MM.1S (cell line): ENCODE measurements at regions not wholly inside any gene's neighbourhood (a gene's known extent, or its start where the extent isn't known, plus 50 kb on each side); places are given as distances from the start of the nearest gene placed in this dataset.
"Not testable (repeated sequence)": the region's sequence is repeated elsewhere in the genome, so short reads cannot be mapped to it uniquely, and the experiment has no call there.

ENCODE experiments used
- EZH2 ChIP-seq: fragments of 300-600 bp; sonication (generic); optimal IDR thresholded peaks from 2 replicates; pipeline ENCODE3; 2017; ENCODE audit warnings: low read depth, mild to moderate bottlenecking, antibody characterized with exemption, low read length, mixed read lengths
- EZH2phosphoT487 ChIP-seq: fragments of 300-600 bp; sonication (generic); IDR thresholded peaks from 2 replicates; pipeline ENCODE4 v1.6.1; 2018; ENCODE audit warnings: antibody characterized with exemption, low read length
- TF ChIP-seq, protein P1 (sequence below): fragments of 300-600 bp; sonication (generic); IDR thresholded peaks from 2 replicates; pipeline ENCODE4 v1.5.1; 2016; ENCODE audit warnings: antibody characterized with exemption, low read length, mixed read lengths

DNA sequence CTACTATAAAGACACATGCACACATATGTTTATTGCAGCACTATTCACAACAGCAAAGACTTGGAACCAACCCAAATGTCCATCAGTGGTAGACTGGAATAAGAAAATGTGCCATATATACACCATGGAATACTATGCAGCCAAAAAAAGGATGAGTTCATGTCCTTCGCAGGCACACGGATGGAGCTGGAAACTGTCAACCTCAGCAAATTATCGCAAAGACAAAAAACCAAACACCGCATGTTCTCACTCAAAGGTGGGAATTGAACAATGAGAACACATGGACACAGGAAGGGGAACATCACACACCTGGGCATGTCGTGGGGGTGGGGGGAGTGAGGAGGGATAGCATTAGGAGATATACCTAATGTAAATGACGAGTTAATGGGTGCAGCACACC, 460.1 kb upstream of the NRSN1 start:
- TF ChIP-seq, protein P1, sequence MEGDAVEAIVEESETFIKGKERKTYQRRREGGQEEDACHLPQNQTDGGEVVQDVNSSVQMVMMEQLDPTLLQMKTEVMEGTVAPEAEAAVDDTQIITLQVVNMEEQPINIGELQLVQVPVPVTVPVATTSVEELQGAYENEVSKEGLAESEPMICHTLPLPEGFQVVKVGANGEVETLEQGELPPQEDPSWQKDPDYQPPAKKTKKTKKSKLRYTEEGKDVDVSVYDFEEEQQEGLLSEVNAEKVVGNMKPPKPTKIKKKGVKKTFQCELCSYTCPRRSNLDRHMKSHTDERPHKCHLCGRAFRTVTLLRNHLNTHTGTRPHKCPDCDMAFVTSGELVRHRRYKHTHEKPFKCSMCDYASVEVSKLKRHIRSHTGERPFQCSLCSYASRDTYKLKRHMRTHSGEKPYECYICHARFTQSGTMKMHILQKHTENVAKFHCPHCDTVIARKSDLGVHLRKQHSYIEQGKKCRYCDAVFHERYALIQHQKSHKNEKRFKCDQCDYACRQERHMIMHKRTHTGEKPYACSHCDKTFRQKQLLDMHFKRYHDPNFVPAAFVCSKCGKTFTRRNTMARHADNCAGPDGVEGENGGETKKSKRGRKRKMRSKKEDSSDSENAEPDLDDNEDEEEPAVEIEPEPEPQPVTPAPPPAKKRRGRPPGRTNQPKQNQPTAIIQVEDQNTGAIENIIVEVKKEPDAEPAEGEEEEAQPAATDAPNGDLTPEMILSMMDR = not testable (repeated sequence)
- not testable (repeated sequence) for TF ChIP-seq EZH2phosphoT487, EZH2
